ENCODE measurements at regions not wholly inside any gene's neighbourhood (a gene's known extent, or its start where the extent isn't known, plus 50 kb on each side); places are given as distances from the start of the nearest gene placed in this dataset.

DNA sequence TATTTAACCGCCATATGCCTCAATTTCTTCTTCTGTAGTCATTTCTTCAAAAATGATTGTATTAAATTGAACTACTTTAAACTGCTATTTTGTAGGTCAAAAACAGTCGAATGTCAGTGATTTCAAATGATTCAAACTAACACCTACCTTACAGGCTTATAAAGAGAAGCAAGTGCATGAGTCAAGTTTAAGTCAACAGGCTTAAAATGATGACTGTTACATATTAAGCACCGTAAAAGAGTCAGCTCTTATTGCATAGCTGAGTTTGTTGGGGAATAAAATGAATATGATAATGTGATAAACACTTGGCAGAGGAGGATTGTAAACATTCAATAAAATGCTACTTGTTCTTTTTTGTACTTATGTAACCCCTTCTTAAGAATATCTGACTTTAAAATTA, 90.1 kb upstream of the ANKRD1 start:
- TF ChIP-seq CTCF (conservative IDR thresholded peaks at IDR 0.05; ENCODE audit: low read depth, low read length), result no peak
- DNase-seq (ENCODE audit: low read depth), result no peak
- no peak overlapping the region for H3K4me3 ChIP-seq (ENCODE audit: low read depth, low read length)

DNA sequence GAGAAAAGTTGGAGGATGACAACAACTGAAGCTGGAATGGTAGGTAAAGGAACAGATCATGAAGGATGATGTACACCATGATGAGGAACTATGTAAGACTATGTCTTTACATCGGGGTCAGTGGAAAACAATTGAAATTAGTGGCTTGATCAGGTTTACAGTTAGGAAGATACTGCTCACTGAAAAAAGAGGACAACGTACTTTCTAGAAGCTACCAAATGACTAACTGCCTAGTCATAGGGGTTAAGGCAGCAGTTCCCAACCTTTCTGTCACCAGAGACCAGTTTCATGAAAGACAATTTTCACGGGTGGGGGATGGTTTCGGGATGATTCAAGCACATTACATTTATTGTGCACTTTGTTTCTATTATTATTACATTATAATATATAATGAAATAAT, 91.6 kb upstream of the ANKRD1 start:
- no peak overlapping the region for H3K4me3 ChIP-seq (ENCODE audit: low read depth, low read length)
- no peak for TF ChIP-seq CTCF (conservative IDR thresholded peaks at IDR 0.05; ENCODE audit: low read depth, low read length)
- no peak for DNase-seq (ENCODE audit: low read depth)

DNA sequence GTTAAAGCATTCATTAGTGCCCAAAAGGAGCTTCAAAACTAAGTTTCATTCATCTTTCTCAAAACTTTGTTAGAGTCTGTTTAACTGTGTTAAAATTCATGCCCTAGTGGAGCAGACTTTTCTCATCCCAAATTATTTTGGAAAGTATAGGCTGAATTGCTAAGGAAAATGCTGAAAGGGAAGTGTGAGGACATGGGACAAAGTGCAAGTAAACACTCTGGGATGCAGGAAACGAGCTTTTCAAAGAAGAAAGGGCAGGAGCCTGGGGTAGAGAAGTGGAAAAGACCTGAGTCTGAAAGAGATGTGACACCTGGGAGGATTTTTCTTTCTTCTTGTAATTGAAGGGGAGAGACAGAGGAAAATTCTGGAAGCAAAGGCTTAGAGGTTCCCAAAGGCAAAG, 93.1 kb upstream of the ANKRD1 start:
- TF ChIP-seq CTCF (conservative IDR thresholded peaks at IDR 0.05; ENCODE audit: low read depth, low read length), result no peak
- no peak for DNase-seq (ENCODE audit: low read depth)
- no peak overlapping the region for H3K4me3 ChIP-seq (ENCODE audit: low read depth, low read length)

DNA sequence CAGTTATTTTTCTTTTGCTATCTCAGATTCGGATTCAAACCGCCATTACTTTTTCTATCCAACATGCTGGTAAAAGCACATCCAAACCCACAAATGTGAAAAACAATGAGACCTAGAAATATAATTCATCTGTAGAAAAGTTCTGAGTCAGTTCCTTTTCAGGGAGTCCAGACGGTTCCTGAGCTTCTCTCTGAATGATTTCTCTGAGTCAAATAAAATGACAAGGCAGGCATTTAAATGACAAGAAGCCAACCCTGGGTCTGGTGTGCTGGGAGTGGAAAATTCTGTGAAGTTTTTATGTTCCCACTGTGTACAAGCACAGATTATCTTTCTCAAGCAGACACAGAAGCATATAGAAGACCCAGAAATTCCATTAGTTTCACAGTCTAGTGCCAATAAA, 96.3 kb upstream of the ANKRD1 start:
- DNase-seq (ENCODE audit: low read depth), result no peak
- TF ChIP-seq CTCF (conservative IDR thresholded peaks at IDR 0.05; ENCODE audit: low read depth, low read length), result no peak
- H3K4me3 ChIP-seq (ENCODE audit: low read depth, low read length), result no peak overlapping the region

DNA sequence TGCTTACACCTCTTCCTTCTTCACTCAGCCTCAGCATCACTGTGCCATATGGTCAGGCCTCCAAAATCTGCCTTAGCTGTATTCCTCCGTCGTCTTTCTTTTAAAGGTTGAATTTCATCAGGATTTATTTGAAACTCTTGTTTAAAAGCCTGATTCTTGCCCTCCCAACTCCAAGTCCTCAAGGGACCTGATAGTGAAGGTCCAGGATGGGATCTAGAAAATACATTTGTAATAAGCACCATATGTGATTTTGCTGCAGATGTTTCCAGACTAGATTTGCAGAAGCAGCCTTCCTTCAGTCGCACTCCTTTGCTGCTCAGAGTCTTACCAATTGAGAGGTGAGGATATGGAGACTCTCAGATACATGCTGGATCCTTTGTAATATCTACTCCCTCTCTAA, 101.0 kb upstream of the ANKRD1 start:
- no peak for TF ChIP-seq CTCF (conservative IDR thresholded peaks at IDR 0.05; ENCODE audit: low read depth, low read length)
- H3K4me3 ChIP-seq (ENCODE audit: low read depth, low read length), result no peak overlapping the region
- DNase-seq (ENCODE audit: low read depth), result no peak

GRCh38 chr10:91022390-91022789, 101.5 kb upstream of the ANKRD1 start:
- no peak for DNase-seq (ENCODE audit: low read depth)
- no peak overlapping the region for H3K4me3 ChIP-seq (ENCODE audit: low read depth, low read length)
- no peak for TF ChIP-seq CTCF (conservative IDR thresholded peaks at IDR 0.05; ENCODE audit: low read depth, low read length)

DNA sequence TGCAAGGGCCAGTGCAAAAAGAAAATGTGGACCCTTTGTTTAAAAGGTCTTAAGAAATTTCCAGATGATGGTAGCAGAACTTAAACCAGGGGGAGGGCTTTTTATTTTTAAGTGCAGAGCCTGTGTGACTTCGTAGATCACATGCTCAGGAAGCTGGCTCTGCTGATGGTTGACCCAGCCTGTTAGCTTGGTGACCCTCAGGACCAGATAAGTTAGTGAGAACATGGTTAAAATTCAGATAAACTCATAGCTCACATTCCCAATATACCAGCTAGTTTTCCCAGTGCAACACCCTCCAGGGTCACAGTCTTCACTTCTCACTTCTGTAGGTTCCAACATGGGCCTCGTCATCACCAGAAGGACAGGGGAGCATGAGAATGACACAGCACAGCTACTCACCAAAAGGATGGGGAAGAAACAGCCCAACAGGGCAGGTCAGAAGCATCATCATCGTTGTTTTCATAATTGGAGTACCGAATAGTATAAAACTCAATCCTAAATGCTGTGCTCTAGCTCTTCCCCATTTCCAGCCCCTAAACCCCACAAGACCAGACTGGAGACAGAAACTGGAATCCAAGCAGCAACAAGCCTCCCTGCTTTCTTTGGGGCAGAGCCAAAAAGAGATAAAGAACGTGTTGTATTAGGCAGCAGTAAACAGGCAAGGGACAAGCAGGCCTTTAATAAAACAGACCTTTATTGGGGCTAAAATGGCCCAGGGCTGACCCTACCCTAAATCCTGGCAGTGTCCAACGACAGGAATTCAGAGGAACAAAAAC, 102.2 kb upstream of the ANKRD1 start:
- no peak for TF ChIP-seq CTCF (conservative IDR thresholded peaks at IDR 0.05; ENCODE audit: low read depth, low read length)
- H3K4me3 ChIP-seq (ENCODE audit: low read depth, low read length), result no peak overlapping the region
- DNase-seq (ENCODE audit: low read depth), result peak; percentile 61
